ENCODE measurements at regions not wholly inside any gene's neighbourhood (a gene's known extent, or its start where the extent isn't known, plus 50 kb on each side); places are given as distances from the start of the nearest gene placed in this dataset.

DNA sequence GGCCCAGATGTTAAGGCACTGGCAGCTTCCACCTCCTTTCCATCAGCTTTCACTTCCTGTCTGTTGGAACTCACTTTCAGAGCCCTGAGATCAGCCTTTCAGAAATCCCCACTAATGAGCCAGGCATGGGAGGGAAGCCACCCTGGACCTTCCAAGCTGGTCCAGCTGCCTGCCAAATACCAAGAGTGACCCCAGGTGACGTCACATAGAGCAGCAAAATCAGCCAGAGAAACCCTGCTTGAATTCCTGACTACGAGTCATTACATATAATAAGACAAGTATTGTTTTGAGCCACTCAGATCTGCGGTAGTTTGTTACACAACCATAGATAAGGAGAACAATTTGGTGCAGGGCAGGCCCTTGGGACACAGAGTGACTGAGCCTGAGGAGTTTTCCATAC is 556.0 kb upstream of the JAG1 start:
- no peak for DNase-seq

DNA sequence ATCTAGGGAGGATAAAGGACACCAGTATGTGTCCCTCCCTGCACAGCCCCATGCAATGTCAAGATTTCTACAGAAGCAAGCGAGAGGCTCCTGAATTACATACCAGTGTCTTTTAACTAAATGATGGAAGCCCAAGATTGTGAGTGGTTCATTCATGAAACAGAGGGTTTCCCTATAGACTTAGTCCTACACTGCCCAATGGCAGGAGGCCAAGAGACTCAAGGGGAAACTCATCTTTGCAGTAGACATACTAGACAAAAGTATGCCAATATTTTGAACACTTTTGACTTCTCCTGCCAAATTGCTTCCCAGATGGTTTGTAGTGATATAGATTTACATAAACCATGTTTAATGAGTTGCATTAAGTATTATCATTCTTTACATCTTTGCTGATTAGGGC is 557.2 kb upstream of the JAG1 start:
- DNase-seq = no peak

DNA sequence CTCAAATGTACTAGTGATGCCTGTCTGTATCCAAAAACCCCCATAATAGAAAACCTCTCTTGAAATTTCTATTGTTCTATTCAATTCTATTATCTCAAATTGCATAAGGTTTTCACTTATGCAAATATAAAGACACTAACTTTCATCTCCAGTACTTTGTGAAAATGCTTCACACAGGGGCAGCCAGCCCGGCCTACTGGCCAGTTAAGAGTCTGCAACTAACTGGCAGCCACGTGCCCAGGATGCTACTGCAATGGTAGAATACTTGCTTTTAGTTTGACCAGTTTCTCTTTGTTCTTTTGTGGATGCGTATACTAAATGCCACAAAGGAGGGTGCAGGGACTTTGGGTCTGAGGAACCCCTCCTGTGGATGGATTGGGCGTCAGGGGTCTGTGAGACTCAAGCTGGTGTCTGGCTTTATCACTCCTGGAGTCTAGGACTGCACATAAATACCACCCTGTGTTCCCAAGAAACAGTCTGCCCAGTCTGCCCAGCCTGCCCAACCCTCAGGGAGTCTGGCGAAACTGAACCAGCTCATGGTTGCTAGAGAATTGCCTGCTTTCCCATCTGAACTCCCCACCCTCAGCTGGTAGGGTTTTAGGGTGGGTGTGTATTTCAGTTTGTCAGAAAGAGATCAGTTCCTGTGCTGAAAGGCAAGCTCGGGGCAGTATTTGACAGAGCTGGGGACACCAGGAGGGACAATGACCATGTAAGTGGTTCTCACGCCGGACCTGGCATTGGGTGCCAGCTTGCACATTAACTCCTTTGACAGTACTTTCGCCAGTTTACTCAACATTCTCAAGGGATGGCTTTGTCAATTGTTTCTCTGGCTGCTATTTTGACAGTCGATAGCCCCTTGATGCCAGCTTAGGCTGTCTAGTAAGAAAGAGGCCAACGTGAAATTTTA is 558.2 kb upstream of the JAG1 start:
- no peak for DNase-seq

DNA sequence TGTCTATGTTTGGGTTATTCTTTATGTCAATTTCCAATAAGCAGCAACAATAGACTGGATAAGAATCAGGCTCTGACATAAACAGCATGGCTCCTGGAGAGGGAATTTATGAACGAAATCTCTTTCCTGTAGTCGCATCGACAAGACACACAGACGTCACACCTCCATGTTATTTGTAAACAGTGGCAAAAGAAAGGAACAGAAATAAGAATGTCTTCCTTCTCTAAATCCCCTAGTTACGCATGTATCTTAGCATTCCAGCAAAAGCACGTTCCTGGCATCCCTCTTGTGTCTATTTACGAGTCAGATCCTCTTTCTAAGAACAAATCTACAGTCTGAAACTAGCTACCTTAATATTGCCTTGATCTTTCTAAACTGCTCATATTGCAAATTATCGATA is 559.1 kb upstream of the JAG1 start:
- no peak for DNase-seq

DNA sequence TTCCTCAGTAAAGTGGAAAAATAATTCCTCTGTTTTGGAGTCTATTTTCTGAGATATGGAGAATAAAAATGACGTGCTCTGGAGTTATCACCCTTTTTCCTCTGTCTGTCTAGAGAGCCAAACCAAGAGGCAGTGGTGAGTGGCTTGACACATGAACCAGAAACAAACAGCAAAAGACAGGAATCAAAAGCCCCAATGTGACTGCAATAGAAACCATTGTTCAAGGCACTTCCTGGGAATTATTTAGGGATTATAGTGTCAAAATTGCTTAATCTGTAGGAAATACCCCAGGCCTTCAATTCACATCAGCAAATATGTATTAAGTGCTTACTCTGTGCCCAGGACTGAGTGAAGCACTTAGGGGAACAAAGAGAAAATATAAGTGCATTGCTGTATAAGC is 560.4 kb upstream of the JAG1 start:
- DNase-seq = no peak

DNA sequence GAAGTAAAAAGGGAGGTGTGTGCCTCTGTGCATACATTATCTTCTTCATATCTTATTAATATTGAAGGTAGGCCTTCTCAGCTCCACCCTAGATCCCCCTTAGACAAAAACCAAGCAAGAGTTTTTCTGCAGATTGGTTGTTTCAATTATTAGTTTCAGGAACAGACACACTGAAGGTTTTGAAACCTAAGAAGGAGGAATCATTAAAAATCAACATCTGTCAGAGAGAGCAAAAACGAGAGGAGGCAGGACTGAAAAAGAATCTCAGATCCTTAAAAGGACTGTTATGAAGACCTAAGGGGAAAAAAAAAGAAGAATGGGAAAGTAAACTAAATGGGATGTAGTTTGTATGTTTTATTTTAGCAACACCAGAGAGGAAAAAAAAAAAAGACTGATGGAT is 560.8 kb upstream of the JAG1 start:
- DNase-seq = no peak

DNA sequence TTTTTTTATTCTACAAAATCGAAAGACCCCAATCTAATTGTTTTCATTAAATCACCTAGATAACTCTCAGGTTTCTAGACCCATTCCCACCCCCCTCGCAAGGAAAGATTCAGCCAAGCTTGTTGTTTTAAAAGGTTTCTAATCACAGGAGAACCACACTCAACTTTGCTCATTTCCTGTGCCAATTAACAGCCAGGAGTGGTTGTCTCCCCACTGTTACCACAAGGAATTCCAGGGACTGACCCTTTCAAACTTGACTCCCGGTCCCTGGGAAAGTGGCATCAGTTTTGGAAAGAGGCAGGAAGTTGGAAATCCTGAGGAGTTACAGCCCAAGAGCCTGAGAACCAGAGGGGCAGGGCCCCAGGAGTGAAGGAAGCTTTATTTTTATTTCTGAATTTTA is 561.3 kb upstream of the JAG1 start:
- no peak for DNase-seq

DNA sequence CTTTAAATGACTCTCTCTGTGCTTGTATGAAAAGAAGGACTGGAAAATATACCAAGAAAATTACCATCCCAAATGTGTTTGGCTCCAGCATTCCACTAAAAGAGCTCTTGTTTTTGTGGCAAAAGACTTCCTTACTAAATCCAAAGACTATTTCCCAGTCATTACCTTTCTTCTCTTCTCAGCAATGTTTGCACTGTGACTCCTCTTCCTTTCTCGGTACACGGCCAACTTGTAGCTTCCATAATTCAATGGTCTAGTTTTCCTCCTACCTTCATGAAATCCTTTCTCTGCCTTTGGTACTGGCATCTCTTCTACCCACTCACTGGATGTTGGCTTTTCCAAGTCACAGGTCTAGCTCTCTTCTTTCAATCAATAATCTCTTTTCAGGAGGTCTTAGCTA is 568.5 kb upstream of the JAG1 start:
- DNase-seq = no peak

DNA sequence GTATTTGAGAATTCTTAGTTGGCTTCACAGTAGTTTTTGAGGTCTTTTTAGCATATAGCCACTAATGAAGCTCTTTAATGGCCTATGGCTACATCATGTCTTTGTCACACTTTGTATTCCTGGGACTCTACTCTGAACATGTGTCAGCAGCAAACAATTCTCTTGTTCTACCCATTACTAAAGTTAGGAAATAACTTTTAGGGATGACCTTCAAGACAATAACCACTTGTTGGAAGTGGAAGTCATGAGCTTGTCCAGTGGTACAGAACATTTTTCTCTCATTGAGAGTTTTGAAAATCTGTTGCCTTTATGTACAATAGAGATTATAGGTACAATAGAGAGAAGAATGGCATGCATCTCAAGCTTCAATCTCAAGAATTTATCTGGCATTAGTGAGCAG is 571.6 kb upstream of the JAG1 start:
- no peak for DNase-seq

DNA sequence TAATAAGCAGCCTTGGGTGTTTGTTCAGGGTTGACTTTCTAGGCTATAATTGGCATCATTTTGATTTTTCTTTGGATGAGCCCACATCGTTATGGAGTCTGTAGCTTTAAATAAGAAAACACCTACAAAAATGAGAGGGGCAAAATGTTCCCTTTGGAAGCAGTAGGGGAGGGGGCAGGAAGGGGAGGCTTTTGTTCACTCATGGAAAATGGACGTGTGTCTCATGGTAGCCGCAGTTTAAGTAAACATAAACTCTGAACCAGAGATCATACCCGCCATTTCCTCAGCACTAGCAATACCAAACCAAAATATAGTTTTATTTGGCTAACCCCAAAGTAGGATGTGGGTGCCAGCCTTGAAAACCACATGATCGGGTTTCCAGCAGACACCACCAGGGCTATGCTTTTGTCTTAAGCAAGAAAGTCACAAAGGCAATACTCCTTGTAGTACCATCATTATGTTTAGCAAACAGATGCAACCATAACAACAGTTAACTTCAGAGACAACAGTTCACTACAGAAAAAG is 572.5 kb upstream of the JAG1 start:
- DNase-seq = no peak

DNA sequence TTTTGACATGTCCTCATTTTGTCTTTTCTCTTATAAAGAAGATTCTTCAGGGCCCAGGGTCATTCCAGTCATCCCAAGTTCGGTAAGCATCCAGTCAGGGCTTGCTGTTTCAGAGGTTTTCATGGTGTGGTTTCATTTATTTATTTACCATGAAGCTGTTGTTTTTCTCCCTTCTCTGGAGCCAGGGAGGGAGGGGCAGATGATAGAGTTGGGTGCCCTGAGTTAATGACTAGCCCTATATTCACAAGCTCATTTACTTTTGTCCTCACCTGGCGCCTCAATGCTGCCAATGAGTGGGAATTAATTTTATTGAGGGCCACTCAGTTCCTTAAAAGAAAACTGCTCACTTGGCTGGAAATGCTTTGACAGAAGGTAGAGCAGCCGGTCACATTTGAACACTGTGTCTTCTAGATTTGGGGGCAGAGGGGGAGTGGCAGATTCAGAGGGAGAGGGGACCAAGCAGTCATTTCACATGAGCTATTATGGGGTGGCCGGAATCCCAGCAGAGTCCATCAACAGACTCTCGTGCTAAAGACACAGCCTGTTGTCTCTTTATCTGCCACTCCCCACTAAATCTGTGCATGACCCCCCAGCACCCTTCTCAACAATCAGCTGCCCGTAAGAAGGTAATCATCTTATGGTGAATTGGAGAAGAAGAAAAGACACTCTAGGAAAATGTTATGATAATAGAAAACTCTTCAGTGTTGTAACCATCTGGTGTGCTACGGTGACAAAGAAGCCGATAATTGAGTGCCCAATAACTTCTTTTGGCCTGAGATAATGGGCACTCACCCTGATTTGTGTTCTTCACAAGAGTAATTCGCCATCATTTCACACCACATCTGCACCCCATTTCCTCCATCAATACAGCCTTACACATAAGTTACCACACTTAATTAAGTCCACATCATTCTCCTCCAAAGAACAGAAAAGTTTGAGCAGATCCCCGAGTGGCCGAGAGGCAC is 573.5 kb upstream of the JAG1 start:
- no peak for DNase-seq

DNA sequence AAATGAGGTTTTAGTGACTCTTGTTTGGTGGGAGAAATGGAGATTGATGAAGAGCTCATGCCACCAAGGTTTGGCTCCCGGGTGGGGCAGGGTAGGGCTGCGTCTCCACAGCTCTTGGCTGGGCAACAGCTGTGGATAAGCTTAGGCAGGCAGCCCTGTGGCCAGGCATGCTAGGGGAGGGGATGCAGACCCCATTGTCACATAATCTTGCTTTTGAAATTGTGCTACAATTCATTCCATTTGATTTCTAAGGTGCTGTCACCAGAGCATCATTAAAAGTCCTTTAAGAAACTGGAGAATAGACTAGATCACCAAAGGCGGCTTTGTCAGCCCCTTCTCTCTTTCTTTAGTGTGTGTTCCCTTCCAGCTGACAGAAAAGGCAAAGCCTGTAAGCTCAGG is 574.2 kb upstream of the JAG1 start:
- DNase-seq = no peak

DNA sequence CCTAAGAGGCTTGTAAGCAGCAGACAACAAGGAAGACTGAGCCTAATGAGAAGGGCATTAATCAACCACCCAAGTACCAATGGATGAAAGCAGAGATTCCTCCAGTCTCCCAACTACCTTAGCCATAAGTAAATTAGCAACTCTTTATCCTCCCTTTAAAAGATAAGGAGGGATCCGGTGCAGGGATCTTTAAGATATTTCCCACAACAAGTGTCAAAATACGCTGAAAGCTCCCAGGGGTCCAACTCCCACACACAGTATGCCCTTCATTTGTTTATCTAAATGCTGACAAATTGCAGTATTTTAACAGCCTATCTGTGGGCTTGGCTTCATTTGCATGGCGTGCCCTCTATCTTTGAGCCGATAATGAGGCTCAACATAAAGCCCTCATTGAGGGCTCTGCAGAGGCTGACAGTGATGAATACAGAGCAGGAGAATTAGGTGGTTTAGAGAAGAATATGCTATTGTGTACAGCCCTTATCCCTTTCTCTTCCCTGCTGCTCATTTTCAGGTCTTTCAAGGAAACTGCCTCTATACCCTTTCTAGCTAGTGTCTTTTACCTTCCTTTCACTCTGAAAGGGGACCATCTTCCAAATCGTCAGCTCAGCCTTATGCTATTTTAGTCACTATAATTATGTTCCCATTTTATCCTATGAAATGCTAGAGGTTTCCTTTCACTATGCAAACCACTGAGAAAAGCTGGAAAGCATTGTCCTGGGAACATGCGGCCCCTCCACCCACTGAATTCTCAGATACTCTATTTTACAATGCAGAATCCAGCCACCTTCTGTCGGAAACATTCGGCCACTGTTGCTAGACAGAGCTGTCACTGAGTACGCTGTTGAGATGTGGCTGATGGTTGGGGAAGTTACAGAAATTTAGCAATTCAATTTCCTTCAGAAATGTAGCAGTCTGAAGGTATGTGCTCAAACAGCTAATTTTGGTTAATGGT is 575.2 kb upstream of the JAG1 start:
- DNase-seq = peak; percentile 16

DNA sequence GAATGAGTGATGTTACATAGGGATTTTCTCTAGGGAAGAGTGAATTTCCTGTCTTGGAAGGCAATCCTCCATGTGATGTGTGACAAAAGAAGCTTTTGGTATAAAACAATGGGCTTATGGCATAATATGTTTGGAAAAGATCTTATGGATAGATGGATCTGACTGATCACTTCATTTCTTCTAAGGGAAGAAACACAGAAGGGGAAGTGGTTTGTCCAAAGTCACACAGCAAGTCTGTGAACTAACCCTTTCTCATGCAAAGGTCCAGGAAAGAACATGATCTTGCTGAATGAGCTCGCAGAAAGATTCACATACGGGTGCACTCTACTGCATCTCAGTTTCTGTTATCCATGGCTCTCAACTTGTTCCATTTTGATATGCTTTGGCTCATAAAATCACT is 575.9 kb upstream of the JAG1 start:
- DNase-seq = no peak

DNA sequence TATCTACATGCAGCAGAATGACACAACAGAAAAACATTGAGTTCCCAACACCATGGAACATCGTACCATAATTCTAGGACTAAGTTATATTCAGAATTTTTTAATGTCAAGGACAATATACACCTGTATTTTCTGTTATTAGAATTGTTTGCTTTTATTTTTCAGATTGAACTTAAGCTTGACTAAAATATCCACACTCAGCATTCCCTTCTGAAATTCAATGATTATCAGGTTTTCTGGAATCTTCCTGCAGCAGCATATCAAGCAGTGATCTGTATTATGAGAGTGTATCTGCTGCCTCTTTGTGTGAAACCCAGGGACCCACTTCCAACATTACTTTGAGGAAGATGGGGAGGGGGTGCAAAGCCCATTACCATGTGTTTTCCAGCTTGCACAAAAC is 578.6 kb upstream of the JAG1 start:
- no peak for DNase-seq

DNA sequence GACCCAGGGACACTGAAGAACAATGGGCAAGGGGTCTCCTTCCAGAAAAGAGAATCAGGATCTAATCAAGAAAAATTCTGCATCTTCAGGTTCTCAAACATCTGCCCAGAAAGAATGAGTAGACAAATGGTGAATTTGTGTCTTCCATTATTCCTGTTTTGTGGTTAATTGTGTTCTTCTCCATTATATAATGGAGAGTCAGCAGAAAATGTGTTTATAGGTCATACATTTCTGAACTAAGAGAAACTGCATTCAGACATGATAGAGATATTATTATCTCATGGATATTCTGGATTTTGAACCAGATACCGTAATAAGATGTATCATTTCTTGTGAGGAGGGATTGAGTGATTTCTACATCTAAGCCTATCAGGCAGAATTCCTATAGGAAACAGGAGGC is 581.7 kb upstream of the JAG1 start:
- DNase-seq = no peak

DNA sequence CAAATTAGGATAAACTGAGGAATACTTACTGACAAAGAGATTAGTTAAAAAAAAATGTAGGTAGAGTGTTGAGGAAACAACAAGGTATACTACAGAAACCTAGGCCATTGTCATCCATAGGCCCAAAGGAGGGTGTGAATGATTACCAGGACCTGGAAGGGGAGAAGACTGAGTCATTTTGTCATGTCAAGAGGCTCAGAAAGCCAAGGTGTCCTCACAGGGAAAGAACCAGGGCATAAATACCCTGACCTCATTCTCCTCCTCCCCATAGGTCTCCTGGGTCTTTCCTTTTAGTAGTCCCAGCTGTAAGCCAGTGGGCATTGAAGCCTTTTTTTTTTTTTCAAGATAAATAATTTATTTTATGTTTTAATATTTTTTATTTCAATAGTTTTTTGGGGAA is 582.1 kb upstream of the JAG1 start:
- no peak for DNase-seq

DNA sequence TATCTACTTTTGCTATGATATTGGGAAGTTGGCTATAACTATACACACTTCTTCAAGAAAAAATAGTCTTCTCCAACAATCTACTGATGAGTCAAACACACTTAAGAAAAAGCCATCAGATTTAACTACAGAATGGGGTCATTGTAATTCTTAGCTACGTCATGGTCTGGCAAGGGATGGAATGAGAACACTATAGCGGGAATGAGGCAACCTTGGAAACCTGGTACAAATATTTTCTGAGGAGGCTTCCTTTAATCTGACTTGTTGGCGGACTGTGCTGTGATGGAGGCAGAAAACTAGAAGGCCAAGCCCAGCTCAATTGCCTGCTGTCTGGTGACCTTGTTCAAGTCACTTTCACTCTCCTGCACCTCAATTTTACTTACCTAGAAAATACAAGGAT is 586.8 kb upstream of the JAG1 start:
- DNase-seq = no peak

DNA sequence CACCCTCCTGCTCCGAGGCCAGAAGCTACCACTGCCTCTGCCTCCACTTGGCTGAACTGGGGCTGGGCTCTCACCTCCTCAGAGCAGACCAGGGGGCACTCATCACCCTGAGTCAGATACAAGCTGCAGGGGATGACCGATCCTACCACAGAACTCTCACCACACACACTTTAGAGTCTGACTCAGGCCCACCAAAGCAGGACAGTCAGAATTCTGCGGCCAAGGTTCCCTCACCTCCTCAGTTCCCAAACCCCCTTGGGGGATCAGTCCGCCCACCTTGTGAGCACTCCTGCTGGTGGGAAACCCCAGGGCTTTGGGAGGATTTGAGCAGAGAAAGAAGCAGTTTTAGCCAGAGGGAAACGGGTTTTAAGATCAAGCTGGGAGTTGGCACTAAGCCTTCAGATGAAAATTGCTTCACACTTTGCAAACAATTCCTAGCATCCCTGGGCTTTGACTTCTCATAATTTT is 587.8 kb upstream of the JAG1 start:
- no peak for DNase-seq

DNA sequence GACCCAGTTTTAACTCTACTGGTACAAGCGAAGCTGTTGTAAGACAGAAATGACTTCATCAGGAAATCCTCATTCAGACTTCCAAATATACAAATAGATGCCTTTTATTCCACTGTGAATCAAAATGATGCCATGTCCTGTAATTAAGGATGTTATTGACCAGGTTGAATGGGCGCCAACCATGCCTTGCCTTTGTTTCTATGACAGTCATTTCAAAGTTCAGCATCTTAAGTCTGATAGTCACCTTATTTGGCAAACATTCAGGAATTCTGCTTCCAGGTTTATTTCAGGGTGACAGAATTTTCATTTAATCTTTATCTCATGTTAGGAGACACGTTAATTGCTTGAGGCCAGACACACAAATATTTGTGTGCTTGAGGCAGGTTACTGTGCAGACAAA is 592.8 kb upstream of the JAG1 start:
- no peak for DNase-seq

DNA sequence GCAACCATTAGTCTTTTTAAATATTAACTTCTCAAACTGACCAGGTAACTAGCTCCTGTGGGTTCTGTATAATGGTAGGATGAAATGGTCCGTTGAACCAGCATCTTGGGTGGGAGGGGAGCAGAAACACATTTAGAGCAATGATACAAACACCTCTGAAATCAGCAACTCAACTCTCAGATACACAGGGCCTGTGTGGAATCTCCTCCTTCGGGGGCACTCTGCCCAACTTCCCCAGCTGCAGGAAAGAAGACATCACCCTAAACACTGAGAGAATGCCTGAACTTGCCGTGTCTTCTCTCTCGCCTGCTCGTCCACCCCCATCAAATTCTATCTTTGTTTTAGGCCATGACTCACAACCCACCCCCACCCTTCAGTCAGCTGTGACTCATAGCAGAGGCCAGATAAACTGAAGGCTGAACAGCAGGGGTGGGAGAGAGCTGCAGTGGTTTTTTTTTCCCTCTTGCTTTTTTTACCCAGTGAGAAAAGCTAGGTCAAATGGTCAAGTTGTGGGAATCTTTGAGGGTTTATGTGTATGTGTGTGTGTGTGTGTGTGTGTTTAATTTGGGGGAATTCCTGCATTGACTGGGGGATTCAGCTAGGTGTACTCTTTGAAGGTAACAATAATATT is 593.4 kb upstream of the JAG1 start:
- no peak for DNase-seq

DNA sequence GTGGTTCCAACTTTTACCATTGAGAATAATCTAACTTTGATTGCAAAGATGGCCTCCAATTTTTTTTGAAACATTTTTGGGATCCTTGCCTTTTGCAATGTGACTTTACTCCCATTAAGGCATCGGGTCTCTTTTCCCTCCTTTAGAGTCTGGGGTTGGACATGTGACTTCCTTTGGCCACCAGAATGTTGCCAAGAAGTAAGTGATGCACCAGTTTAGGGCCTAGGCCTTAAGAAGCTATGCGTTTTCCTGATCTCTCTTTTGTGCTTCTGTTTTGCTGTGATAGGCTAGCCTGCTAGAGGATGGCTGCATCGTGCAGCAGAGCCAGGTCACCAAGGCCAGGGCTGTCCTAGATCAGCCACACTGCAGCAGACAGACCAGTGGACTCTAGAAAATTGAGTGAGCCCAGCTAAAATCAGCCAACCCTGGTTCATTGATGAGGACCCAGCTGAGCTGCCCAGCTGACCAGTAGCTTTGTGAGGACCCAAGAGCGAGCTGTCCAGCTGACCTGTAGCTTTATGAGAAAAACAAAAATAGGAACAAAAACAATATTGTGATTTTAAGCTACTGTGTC is 594.0 kb upstream of the JAG1 start:
- DNase-seq = no peak
